ACC112 (cell line): ENCODE measurements at regions not wholly inside any gene's neighbourhood (a gene's known extent, or its start where the extent isn't known, plus 50 kb on each side); places are given as distances from the start of the nearest gene placed in this dataset.
"Not testable (repeated sequence)": the region's sequence is repeated elsewhere in the genome, so short reads cannot be mapped to it uniquely, and the experiment has no call there.

Source experiments
- H2AFZ ChIP-seq: fragments of 200-600 bp; sonication (generic); one replicate; pipeline ENCODE4 v1.6.0; 2017; ENCODE audit warnings: antibody characterized with exemption, low read length; ENCODE audit not compliant: unreplicated experiment
- H3K27ac ChIP-seq: fragments of 200-600 bp; sonication (generic); 2 replicates; pipeline ENCODE4 v1.5.1; 2014; ENCODE audit warnings: low read depth, mild to moderate bottlenecking, antibody characterized with exemption, low read length, moderate library complexity
- H3K27me3 ChIP-seq: fragments of 200-600 bp; sonication (generic); 2 replicates; pipeline ENCODE4 v1.6.1; 2014; ENCODE audit warnings: mild to moderate bottlenecking, antibody characterized with exemption, low read length, moderate library complexity, mixed read lengths; ENCODE audit not compliant: insufficient read depth
- H3K36me3 ChIP-seq: fragments of 200-600 bp; sonication (generic); 2 replicates; pipeline ENCODE4 v1.6.1; 2016; ENCODE audit warnings: mild to moderate bottlenecking, antibody characterized with exemption, low read length, moderate library complexity, mixed read lengths; ENCODE audit not compliant: insufficient read depth
- H3K4me1 ChIP-seq: fragments of 200-600 bp; sonication (generic); one replicate; pipeline ENCODE4 v1.6.1; 2016; ENCODE audit warnings: low read length, mixed read lengths; ENCODE audit not compliant: insufficient read depth, unreplicated experiment, control insufficient read depth
- H3K4me3 ChIP-seq: fragments of 200-600 bp; sonication (generic); 2 replicates; pipeline ENCODE4 v1.5.1; 2014; ENCODE audit warnings: mild to moderate bottlenecking, low read depth, low read length
- H3K79me2 ChIP-seq: fragments of 200-600 bp; sonication (generic); one replicate; pipeline ENCODE4 v1.6.0; 2016; ENCODE audit warnings: low read length; ENCODE audit not compliant: control insufficient read depth, unreplicated experiment, insufficient read depth

GRCh38 chr17:53635444-53635843 lies 187.3 kb upstream of the KIF2B start:
- H3K79me2 ChIP-seq: no peaks in the 10 kb centered on the region
- H3K4me1 ChIP-seq: no peaks in the 10 kb centered on the region
- no peak overlapping the region for H3K27ac ChIP-seq
- no peak overlapping the region for H3K4me3 ChIP-seq
- H3K36me3 ChIP-seq: no peaks in the 10 kb centered on the region
- no peaks in the 10 kb centered on the region for H3K27me3 ChIP-seq
- H2AFZ ChIP-seq: no peak overlapping the region

DNA sequence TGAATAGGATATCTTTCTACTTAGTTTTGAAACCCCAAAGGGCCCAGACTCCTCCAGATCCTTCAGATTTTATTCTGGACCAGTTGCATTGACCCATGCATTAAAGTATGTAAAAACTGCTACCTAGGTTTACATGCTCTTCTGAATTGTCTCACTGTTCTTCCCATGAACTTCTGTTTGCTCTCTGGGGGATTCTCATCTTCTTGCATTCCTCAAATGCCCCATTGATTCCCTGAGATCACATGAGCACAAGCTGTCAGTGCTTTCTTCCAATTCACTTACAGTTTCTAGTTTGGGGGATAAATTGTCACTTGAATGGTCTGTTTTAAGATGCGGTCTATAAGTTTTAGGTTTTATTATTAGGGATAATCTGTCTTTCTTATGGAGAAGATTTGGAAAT lies 188.9 kb upstream of the KIF2B start:
- no peaks in the 10 kb centered on the region for H3K36me3 ChIP-seq
- no peak overlapping the region for H3K4me3 ChIP-seq
- H3K4me1 ChIP-seq: peaks cover 13% of the 10 kb centered on the region
- H2AFZ ChIP-seq: no peak overlapping the region
- no peaks in the 10 kb centered on the region for H3K27me3 ChIP-seq
- no peaks in the 10 kb centered on the region for H3K79me2 ChIP-seq
- H3K27ac ChIP-seq: no peak overlapping the region

- no peaks in the 10 kb centered on the region for H3K36me3 ChIP-seq
- no peak overlapping the region for H3K4me3 ChIP-seq
- no peaks in the 10 kb centered on the region for H3K79me2 ChIP-seq
- H2AFZ ChIP-seq: no peak overlapping the region
- H3K27me3 ChIP-seq: no peaks in the 10 kb centered on the region
- H3K27ac ChIP-seq: no peak overlapping the region
- peaks cover 31% of the 10 kb centered on the region for H3K4me1 ChIP-seq
Observed at GRCh38 chr17:53631486-53631885, 191.2 kb upstream of the KIF2B start.

DNA sequence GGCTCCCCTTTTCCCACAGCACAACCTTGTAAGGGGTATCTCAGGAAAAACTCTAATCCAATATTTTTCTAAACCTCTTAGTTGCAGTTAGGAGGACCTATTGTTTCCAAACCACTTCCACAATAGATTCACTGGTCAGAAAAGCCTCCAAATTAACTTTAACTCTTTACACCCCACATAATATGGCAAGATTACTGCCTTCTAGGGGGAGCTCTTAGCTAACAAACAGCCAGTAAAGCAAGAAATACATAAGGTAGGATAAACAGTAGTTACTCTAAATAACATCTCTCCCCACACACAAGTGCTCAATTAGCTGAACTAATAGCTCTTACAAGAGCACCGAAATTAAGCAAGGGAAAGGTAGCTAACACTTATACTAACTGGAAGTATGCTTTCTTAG lies 192.1 kb upstream of the KIF2B start:
- H3K79me2 ChIP-seq: no peaks in the 10 kb centered on the region
- peaks cover 39% of the 10 kb centered on the region for H3K4me1 ChIP-seq
- H3K4me3 ChIP-seq: no peak overlapping the region
- no peaks in the 10 kb centered on the region for H3K27me3 ChIP-seq
- no peak overlapping the region for H3K27ac ChIP-seq
- H3K36me3 ChIP-seq: no peaks in the 10 kb centered on the region
- H2AFZ ChIP-seq: no peak overlapping the region

DNA sequence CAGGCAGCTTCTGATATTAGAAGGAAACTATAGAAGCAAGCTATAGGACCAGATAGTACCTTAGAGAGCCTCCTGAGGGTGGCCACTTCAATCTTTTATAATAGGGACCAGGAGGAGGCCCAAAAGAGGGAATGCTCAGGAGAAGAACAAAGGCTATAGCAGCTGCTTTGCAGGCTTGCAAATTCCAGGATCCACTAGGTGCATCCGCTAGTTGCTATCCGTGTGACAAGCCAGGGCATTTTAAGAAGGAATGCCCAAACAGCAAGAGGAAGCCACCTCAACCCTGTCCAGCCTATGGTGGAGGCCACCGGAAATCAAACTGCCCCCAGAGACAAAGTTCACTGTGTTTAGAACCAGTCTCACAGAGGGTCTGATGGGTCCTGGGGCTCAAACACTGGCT lies 192.6 kb upstream of the KIF2B start:
- Histone ChIP-seq H3K27me3 (no peaks in the 10 kb centered on the region), H3K36me3 (no peaks in the 10 kb centered on the region), H3K27ac (no peak overlapping the region), H3K79me2 (no peaks in the 10 kb centered on the region), H3K4me3 (no peak overlapping the region), H2AFZ (no peak overlapping the region), H3K4me1 (peaks cover 39% of the 10 kb centered on the region)

DNA sequence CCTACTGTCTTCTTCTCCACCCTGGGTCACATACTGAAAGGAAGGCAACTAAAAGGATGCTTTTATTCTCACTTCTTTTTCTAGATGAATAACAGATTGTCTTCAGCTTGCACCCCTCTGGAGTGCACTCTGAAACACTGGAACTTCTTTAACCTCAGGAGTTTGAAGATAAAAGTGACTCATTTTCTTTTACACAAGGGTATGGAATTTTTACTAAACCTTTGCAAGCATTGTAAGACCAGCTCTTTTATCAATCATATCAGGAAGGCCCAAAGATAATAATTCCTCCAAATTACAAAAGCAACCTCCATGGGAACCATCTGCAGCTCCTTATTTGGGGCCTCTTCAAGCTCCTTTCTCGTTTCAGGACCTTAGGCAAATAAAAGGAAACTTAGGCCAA lies 193.5 kb upstream of the KIF2B start:
- Histone ChIP-seq H2AFZ (no peak overlapping the region), H3K4me3 (no peak overlapping the region), H3K27ac (peak overlapping the region; percentile 88; the same call in 1 of the 2 replicates)

DNA sequence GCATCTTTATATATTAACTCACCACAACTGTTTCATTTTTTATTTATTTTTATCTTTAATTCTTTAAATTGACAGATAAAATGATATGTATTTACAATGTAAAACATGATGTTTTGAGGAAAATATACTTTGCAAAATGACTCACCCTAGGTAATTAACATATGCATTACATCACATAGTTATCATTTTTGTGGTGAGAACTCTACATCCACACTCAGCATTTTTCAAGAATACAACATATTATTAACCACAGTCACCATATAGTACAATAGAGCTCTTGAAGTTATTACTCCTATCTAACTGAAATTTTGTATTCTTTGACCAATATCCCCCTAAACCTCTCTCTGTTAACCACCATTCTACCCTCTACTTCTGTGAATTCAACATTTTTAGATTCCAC lies 194.7 kb upstream of the KIF2B start:
- H3K79me2 ChIP-seq: no peaks in the 10 kb centered on the region
- peak overlapping the region; percentile 36 for H3K4me3 ChIP-seq
- H3K27me3 ChIP-seq: no peaks in the 10 kb centered on the region
- H3K27ac ChIP-seq: peak overlapping the region; percentile 88
- H3K36me3 ChIP-seq: no peaks in the 10 kb centered on the region
- H3K4me1 ChIP-seq: peaks cover 42% of the 10 kb centered on the region
- H2AFZ ChIP-seq: no peak overlapping the region

More for the DNA sequence above, 193.5 kb upstream of the KIF2B start:
- H3K36me3 ChIP-seq: no peaks in the 10 kb centered on the region
- no peaks in the 10 kb centered on the region for H3K27me3 ChIP-seq
- no peaks in the 10 kb centered on the region for H3K79me2 ChIP-seq
- peaks cover 39% of the 10 kb centered on the region for H3K4me1 ChIP-seq

DNA sequence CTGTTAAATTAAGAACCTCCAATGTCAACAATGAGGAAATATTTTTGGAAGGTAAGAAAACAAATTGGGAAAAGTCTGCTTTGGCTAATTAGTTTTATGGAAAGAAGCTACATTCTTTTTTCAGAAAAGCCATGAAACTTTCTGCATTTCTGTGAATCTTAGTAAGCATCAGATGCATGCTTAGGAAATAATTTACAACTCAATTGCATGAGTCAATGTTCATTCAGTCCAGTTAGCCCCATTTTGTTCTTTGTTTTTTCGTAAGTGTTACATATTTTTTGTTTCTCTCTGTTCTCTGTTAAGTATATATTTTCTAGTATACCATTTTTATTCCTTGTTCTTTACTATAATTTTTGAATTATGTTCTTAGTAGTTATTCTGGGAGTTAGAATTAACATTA lies 195.2 kb upstream of the KIF2B start:
- H3K27ac ChIP-seq: peak overlapping the region; percentile 88
- no peaks in the 10 kb centered on the region for H3K36me3 ChIP-seq
- H3K4me1 ChIP-seq: peaks cover 42% of the 10 kb centered on the region
- H3K4me3 ChIP-seq: peak overlapping the region; percentile 36
- H3K79me2 ChIP-seq: no peaks in the 10 kb centered on the region
- H3K27me3 ChIP-seq: no peaks in the 10 kb centered on the region
- no peak overlapping the region for H2AFZ ChIP-seq

DNA sequence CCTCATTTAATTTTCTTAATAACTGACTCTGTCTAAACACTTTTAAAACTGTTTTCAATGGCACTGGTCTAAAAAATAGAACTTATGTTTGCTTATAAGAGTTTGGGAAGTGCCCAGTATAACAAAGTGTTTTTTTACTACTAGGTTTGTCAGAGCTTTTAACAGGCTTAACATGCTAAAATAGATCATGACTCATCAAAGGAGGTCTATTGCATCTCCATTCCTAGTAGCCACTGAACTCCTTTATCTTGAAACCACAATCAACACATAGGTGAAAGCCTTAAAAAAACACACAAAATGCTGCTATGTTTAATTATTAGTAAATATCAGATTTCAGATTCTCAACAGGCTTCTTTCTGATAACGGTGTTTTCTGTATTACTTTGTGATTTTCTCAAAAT lies 196.4 kb upstream of the KIF2B start:
- no peak overlapping the region for H2AFZ ChIP-seq
- no peaks in the 10 kb centered on the region for H3K36me3 ChIP-seq
- peak overlapping the region; percentile 88 for H3K27ac ChIP-seq
- H3K79me2 ChIP-seq: no peaks in the 10 kb centered on the region
- H3K4me1 ChIP-seq: peaks cover 42% of the 10 kb centered on the region
- no peaks in the 10 kb centered on the region for H3K27me3 ChIP-seq
- H3K4me3 ChIP-seq: no peak overlapping the region

GRCh38 chr17:53619025-53619424 lies 203.7 kb upstream of the KIF2B start:
- H3K4me1 ChIP-seq: peaks cover 9% of the 10 kb centered on the region
- no peaks in the 10 kb centered on the region for H3K79me2 ChIP-seq

DNA sequence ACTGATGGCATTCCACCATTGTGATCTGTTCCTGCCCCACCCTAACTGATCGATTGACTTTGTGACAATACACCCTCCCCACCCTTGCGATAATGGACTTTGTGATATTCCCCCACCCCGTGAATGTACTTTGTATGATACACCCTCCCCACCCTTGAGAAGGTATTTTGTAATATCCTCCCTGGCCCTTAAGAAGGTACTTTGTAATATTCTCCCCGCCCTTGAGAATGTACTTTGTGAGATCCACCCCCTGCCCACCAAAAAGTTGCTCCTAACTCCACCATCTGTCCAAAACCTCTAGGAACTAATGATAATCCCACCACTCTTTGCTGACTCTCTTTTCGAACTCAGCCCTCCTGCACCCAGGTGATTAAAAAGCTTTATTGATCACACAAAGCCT lies 214.5 kb upstream of the KIF2B start:
- not testable (repeated sequence) for H3K27ac ChIP-seq, H3K4me1 ChIP-seq, H3K27me3 ChIP-seq, H3K36me3 ChIP-seq, H2AFZ ChIP-seq, H3K4me3 ChIP-seq, H3K79me2 ChIP-seq

More at GRCh38 chr17:53619025-53619424, 203.7 kb upstream of the KIF2B start:
- no peak overlapping the region for H3K4me3 ChIP-seq
- no peak overlapping the region for H3K27ac ChIP-seq
- no peaks in the 10 kb centered on the region for H3K27me3 ChIP-seq
- no peak overlapping the region for H2AFZ ChIP-seq
- H3K36me3 ChIP-seq: no peaks in the 10 kb centered on the region
